Spinal cord (tissue), 9 donors: ENCODE measurements at regions not wholly inside any gene's neighbourhood (a gene's known extent, or its start where the extent isn't known, plus 50 kb on each side); places are given as distances from the start of the nearest gene placed in this dataset.
A peak's percentile ranks its signal among the peaks of the same experiment; 100 is the strongest.

Experiments used
- DNase-seq, 6 donors: peaks; one replicate each; pipeline versions ENCODE4 v3.0.0 to v3.0.0-alpha.2; 2013 to 2015; ENCODE audit warnings: low spot score in 6 of 6, low read depth in 4 of 6
- H3K27ac ChIP-seq: one replicate; pipeline ENCODE4 v1.5.1; 2013; ENCODE audit warnings: low read depth, low read length, control low read depth
- H3K27me3 ChIP-seq: one replicate; pipeline ENCODE4 v1.6.1; 2013; ENCODE audit warnings: low read length; ENCODE audit not compliant: control insufficient read depth, insufficient read depth
- H3K36me3 ChIP-seq: one replicate; pipeline ENCODE4 v1.6.1; 2013; ENCODE audit warnings: low read length; ENCODE audit not compliant: control insufficient read depth, insufficient read depth
- H3K4me1 ChIP-seq: one replicate; pipeline ENCODE4 v1.6.1; 2013; ENCODE audit warnings: low read length; ENCODE audit not compliant: control insufficient read depth, insufficient read depth
- H3K4me3 ChIP-seq: one replicate; pipeline ENCODE4 v1.5.1; 2013; ENCODE audit warnings: low read depth, low read length, control low read depth
- H3K9me3 ChIP-seq: one replicate; pipeline ENCODE4 v1.6.1; 2013; ENCODE audit warnings: low read length; ENCODE audit not compliant: control insufficient read depth, insufficient read depth
- WGBS: methylation state at CpG from one replicate; pipeline ENCODE4 v1.1.5; 2013; ENCODE audit warnings: missing lambda C conversion rate; ENCODE audit not compliant: insufficient coverage; 5-methylcytosine and 5-hydroxymethylcytosine counted together
- donor health status: healthy.

GRCh38 chr14:104369208-104369607, 210.4 kb upstream of the C14orf180 start:
- H3K4me3 ChIP-seq, result no peak overlapping the region
- DNase-seq, result no peak
- no peak overlapping the region for H3K27ac ChIP-seq
- WGBS, result 65% methylated on average over 4 of the region's 8 CpGs
- no peaks in the 10 kb centered on the region for H3K36me3 ChIP-seq
- peaks cover 2% of the 10 kb centered on the region for H3K9me3 ChIP-seq
- peaks cover 21% of the 10 kb centered on the region for H3K4me1 ChIP-seq
- no peaks in the 10 kb centered on the region for H3K27me3 ChIP-seq

GRCh38 chr14:104370256-104370870, 209.2 kb upstream of the C14orf180 start:
- peak in 2 of 6 donors; percentile 54 to 82 for DNase-seq
- H3K36me3 ChIP-seq, result no peaks in the 10 kb centered on the region
- H3K4me1 ChIP-seq, result peaks cover 21% of the 10 kb centered on the region
- no peak overlapping the region for H3K4me3 ChIP-seq
- peaks cover 2% of the 10 kb centered on the region for H3K9me3 ChIP-seq
- 68% methylated on average over 12 of the region's 22 CpGs for WGBS
- no peak overlapping the region for H3K27ac ChIP-seq
- H3K27me3 ChIP-seq, result no peaks in the 10 kb centered on the region

GRCh38 chr14:104371031-104371430, 208.5 kb upstream of the C14orf180 start:
- DNase-seq, result no peak
- Histone ChIP-seq H3K4me1 (peaks cover 21% of the 10 kb centered on the region), H3K27ac (no peak overlapping the region), H3K4me3 (no peak overlapping the region), H3K36me3 (no peaks in the 10 kb centered on the region), H3K27me3 (no peaks in the 10 kb centered on the region), H3K9me3 (peaks cover 2% of the 10 kb centered on the region)
- WGBS, result 87% methylated on average over 10 of the region's 15 CpGs

- Histone ChIP-seq H3K27me3 (no peaks in the 10 kb centered on the region), H3K9me3 (peaks cover 2% of the 10 kb centered on the region), H3K36me3 (no peaks in the 10 kb centered on the region), H3K27ac (no peak overlapping the region), H3K4me3 (no peak overlapping the region), H3K4me1 (peaks cover 21% of the 10 kb centered on the region)
- no peak for DNase-seq
- 95% methylated on average over 4 of the region's 6 CpGs for WGBS
Measured at GRCh38 chr14:104371917-104372316, 207.6 kb upstream of the C14orf180 start.

- Histone ChIP-seq H3K27me3 (peaks cover 2% of the 10 kb centered on the region), H3K9me3 (peaks cover 2% of the 10 kb centered on the region), H3K4me3 (no peak overlapping the region), H3K4me1 (peaks cover 21% of the 10 kb centered on the region), H3K27ac (no peak overlapping the region), H3K36me3 (no peaks in the 10 kb centered on the region)
- DNase-seq, result no peak
- WGBS, result 83% methylated on average over 12 of the region's 16 CpGs
Measured at GRCh38 chr14:104372390-104373054, 207.0 kb upstream of the C14orf180 start.

- Histone ChIP-seq H3K4me1 (peaks cover 14% of the 10 kb centered on the region), H3K27me3 (peaks cover 2% of the 10 kb centered on the region), H3K9me3 (peaks cover 2% of the 10 kb centered on the region), H3K4me3 (no peak overlapping the region), H3K36me3 (no peaks in the 10 kb centered on the region), H3K27ac (no peak overlapping the region)
- WGBS, result 66% methylated on average over 20 of the region's 26 CpGs
- DNase-seq, result peak in 1 of 6 donors; percentile 61
Measured at GRCh38 chr14:104373055-104373854, 206.3 kb upstream of the C14orf180 start.

GRCh38 chr14:104373855-104374717, 205.5 kb upstream of the C14orf180 start:
- Histone ChIP-seq H3K4me1 (peaks cover 15% of the 10 kb centered on the region), H3K27me3 (peaks cover 4% of the 10 kb centered on the region), H3K9me3 (peaks cover 2% of the 10 kb centered on the region), H3K36me3 (no peaks in the 10 kb centered on the region), H3K27ac (no peak overlapping the region), H3K4me3 (no peak overlapping the region)
- 86% methylated on average over 31 of the region's 33 CpGs for WGBS
- no peak for DNase-seq

GRCh38 chr14:104374718-104375080, 204.9 kb upstream of the C14orf180 start:
- Histone ChIP-seq H3K4me3 (no peak overlapping the region), H3K4me1 (peaks cover 15% of the 10 kb centered on the region), H3K27me3 (peaks cover 4% of the 10 kb centered on the region), H3K27ac (no peak overlapping the region), H3K36me3 (no peaks in the 10 kb centered on the region), H3K9me3 (peaks cover 2% of the 10 kb centered on the region)
- DNase-seq, result no peak
- 93% methylated on average over 3 of the region's 3 CpGs for WGBS

GRCh38 chr14:104375551-104376201, 203.9 kb upstream of the C14orf180 start:
- peaks cover 15% of the 10 kb centered on the region for H3K4me1 ChIP-seq
- no peaks in the 10 kb centered on the region for H3K36me3 ChIP-seq
- H3K27me3 ChIP-seq, result peaks cover 4% of the 10 kb centered on the region
- peaks cover 2% of the 10 kb centered on the region for H3K9me3 ChIP-seq
- DNase-seq, result peak in 1 of 6 donors; percentile 18
- no peak overlapping the region for H3K4me3 ChIP-seq
- H3K27ac ChIP-seq, result no peak overlapping the region
- 80% methylated on average over 21 of the region's 21 CpGs for WGBS
